A673 (cell line): ENCODE measurements at regions not wholly inside any gene's neighbourhood (a gene's known extent, or its start where the extent isn't known, plus 50 kb on each side); places are given as distances from the start of the nearest gene placed in this dataset.
"Not testable (repeated sequence)": the region's sequence is repeated elsewhere in the genome, so short reads cannot be mapped to it uniquely, and the experiment has no call there.

Source experiments
- BruUV-seq: library from RNA; stranded (reverse); fragments of 400-500 nt; replicated peaks from 2 replicates; lab custom pipeline; 2021; lab: Mats Ljungman, UMichigan
- CTCF ChIA-PET: fragments of 300-600 bp; sonication (Branson Sonifier 250); formaldehyde crosslinking; loops from one replicate; lab custom pipeline; 2022; ENCODE audit warnings: antibody characterized with exemption; lab: Charles Lee
- POLR2A ChIA-PET: fragments of 300-600 bp; sonication (Branson Sonifier 250); formaldehyde crosslinking; loops from one replicate; lab custom pipeline; 2022; ENCODE audit warnings: antibody characterized with exemption; ENCODE audit not compliant: low non-redundant PET; lab: Charles Lee
- DNase-seq: peaks from one replicate; pipeline ENCODE4 v3.0.0-alpha.2; 2015; ENCODE audit warnings: low spot score
- H3K27ac ChIP-seq: fragments of 200-600 bp; sonication (generic); 2 replicates; pipeline ENCODE4 v1.5.1; 2016; ENCODE audit warnings: mixed run types, low read depth, mild to moderate bottlenecking, mixed read lengths, antibody characterized with exemption, low read length; ENCODE audit not compliant: poor library complexity, severe bottlenecking
- H3K27me3 ChIP-seq: fragments of 200-600 bp; sonication (generic); replicated peaks from 2 replicates; pipeline ENCODE4 v1.6.1; 2017; ENCODE audit warnings: mixed run types, low read depth, mild to moderate bottlenecking, mixed read lengths, antibody characterized with exemption, low read length; ENCODE audit not compliant: insufficient read depth, poor library complexity
- H3K36me3 ChIP-seq: fragments of 200-600 bp; sonication (generic); 2 replicates; pipeline ENCODE4 v1.6.1; 2016; ENCODE audit warnings: mixed run types, mild to moderate bottlenecking, mixed read lengths, antibody characterized with exemption, low read length; ENCODE audit not compliant: insufficient read depth, poor library complexity, severe bottlenecking
- H3K4me1 ChIP-seq: fragments of 200-600 bp; sonication (generic); 2 replicates; pipeline ENCODE4 v1.6.1; 2017; ENCODE audit warnings: mixed run types, mild to moderate bottlenecking, mixed read lengths, antibody characterized with exemption, low read length; ENCODE audit not compliant: insufficient read depth, poor library complexity, severe bottlenecking
- H3K4me3 ChIP-seq: fragments of 200-600 bp; sonication (generic); 2 replicates; pipeline ENCODE4 v1.5.1; 2016; ENCODE audit warnings: low read depth, mixed run types, mild to moderate bottlenecking, mixed read lengths, low read length; ENCODE audit not compliant: poor library complexity, severe bottlenecking
- H3K9me3 ChIP-seq: fragments of 200-600 bp; sonication (generic); 2 replicates; pipeline ENCODE4 v1.6.1; 2016; ENCODE audit warnings: mixed run types, low read depth, mild to moderate bottlenecking, mixed read lengths, antibody characterized with exemption, low read length; ENCODE audit not compliant: poor library complexity, severe bottlenecking
- CTCF ChIP-seq: fragments of 300-800, 200-600 bp; sonication (generic); conservative IDR thresholded peaks from 2 replicates; pipeline ENCODE4 v1.5.1; 2017; ENCODE audit warnings: low read depth, mild to moderate bottlenecking, antibody characterized with exemption, low read length, moderate library complexity, mixed read lengths
- EZH2 ChIP-seq: fragments of 200-600 bp; sonication (generic); IDR thresholded peaks from 2 replicates; pipeline ENCODE4 v1.6.1; 2017; ENCODE audit warnings: borderline replicate concordance, low read depth, mild to moderate bottlenecking, mixed read lengths, antibody characterized with exemption, low read length; ENCODE audit not compliant: poor library complexity, severe bottlenecking
- intact Hi-C: fragments of 100-400 bp; cut with micrococcal nuclease; formaldehyde crosslinking; loops from one replicate; pipeline ENCODE4 v1.10.0; 2022; ENCODE audit not compliant: unreplicated experiment

GRCh38 chr3:197394464-197395321, 96.3 kb upstream of the DLG1 start:
- POLR2A ChIA-PET, result no interaction called here
- no peaks in the 10 kb centered on the region for H3K4me1 ChIP-seq
- no peaks in the 10 kb centered on the region for H3K36me3 ChIP-seq
- H3K4me3 ChIP-seq, result no peak overlapping the region
- CTCF ChIA-PET, result no interaction called here
- intact Hi-C loops, result no loop called here
- H3K27ac ChIP-seq, result no peak overlapping the region
- no peak for DNase-seq
- BruUV-seq, result no TSS peak
- no peaks in the 10 kb centered on the region for H3K9me3 ChIP-seq
- peaks cover 13% of the 10 kb centered on the region for H3K27me3 ChIP-seq
- TF ChIP-seq CTCF, result no peak
- no peak for TF ChIP-seq EZH2

- H3K27ac ChIP-seq, H3K9me3 ChIP-seq, CTCF ChIA-PET, H3K4me1 ChIP-seq, H3K36me3 ChIP-seq, DNase-seq, POLR2A ChIA-PET, BruUV-seq, H3K4me3 ChIP-seq, intact Hi-C loops: not testable (repeated sequence)
- H3K27me3 ChIP-seq, result peaks cover 17% of the 10 kb centered on the region
These were observed 95.7 kb upstream of the DLG1 start for GRCh38 chr3:197394126-197394463.

DNA sequence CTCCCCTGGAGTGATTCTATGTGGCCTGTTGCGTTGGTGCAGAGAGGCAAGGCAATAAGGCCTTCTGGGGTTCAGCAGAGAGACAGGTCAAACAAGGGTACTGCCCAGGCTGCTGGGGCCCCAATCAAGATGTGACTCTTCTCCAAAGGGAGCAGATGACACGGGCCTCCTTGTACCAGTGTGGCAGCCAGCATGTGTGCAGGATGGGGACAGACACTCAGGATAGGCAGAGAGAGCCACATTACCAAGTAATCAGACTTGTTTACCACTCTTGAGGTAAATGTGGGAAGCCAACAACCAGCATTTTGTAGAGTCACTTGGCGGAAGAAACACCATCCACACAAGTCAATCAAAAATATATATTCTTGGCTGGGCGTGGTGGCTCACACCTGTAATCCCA, 95.3 kb upstream of the DLG1 start:
- H3K4me3 ChIP-seq, result no peak overlapping the region
- DNase-seq, result no peak
- no peaks in the 10 kb centered on the region for H3K36me3 ChIP-seq
- no peak overlapping the region for H3K27ac ChIP-seq
- no TSS peak for BruUV-seq
- TF ChIP-seq CTCF, result no peak
- TF ChIP-seq EZH2, result no peak
- no peaks in the 10 kb centered on the region for H3K9me3 ChIP-seq
- intact Hi-C loops, result no loop called here
- H3K27me3 ChIP-seq, result peaks cover 21% of the 10 kb centered on the region
- POLR2A ChIA-PET, result no interaction called here
- no peaks in the 10 kb centered on the region for H3K4me1 ChIP-seq
- CTCF ChIA-PET, result no interaction called here

- no peaks in the 10 kb centered on the region for H3K9me3 ChIP-seq
- H3K4me3 ChIP-seq, result no peak overlapping the region
- no peak for TF ChIP-seq EZH2
- no peak for TF ChIP-seq CTCF
- no peak overlapping the region for H3K27ac ChIP-seq
- POLR2A ChIA-PET, result no interaction called here
- H3K27me3 ChIP-seq, result peaks cover 28% of the 10 kb centered on the region
- CTCF ChIA-PET, result no interaction called here
- H3K36me3 ChIP-seq, result no peaks in the 10 kb centered on the region
- H3K4me1 ChIP-seq, result no peaks in the 10 kb centered on the region
- intact Hi-C loops, result no loop called here
- DNase-seq, result no peak
- no TSS peak for BruUV-seq
These were observed 94.5 kb upstream of the DLG1 start for GRCh38 chr3:197392961-197393360.
